CD8-positive, alpha-beta memory T cell (primary cell): ENCODE measurements at regions not wholly inside any gene's neighbourhood (a gene's known extent, or its start where the extent isn't known, plus 50 kb on each side); places are given as distances from the start of the nearest gene placed in this dataset.

Source experiments
- CTCF ChIA-PET: fragments of 350-600 bp; sonication (Branson Sonifier 250); formaldehyde crosslinking; loops from one replicate; lab custom pipeline; 2021; ENCODE audit warnings: antibody characterized with exemption; lab: Charles Lee
- POLR2A ChIA-PET: fragments of 350-600 bp; sonication (Branson Sonifier 250); formaldehyde crosslinking; loops from one replicate; lab custom pipeline; 2021; ENCODE audit warnings: antibody characterized with exemption; lab: Charles Lee
- DNase-seq, 5 donors: peaks; one replicate each; pipeline versions ENCODE4 v3.0.0 to v3.0.0-alpha.2; 2020 to 2022; ENCODE audit warnings: mixed read lengths in 1 of 5
- H3K27ac ChIP-seq: one replicate; pipeline ENCODE4 v1.7.0; 2013; ENCODE audit warnings: low read depth, mild to moderate bottlenecking, low read length, moderate library complexity
- H3K27me3 ChIP-seq: 2 replicates; pipeline ENCODE4 v1.7.0; 2013; ENCODE audit warnings: low read length, mild to moderate bottlenecking; ENCODE audit not compliant: insufficient read depth, poor library complexity, severe bottlenecking
- H3K36me3 ChIP-seq: 2 replicates; pipeline ENCODE4 v1.7.0; 2013; ENCODE audit warnings: mild to moderate bottlenecking, low read length, moderate library complexity; ENCODE audit not compliant: insufficient read depth
- H3K4me1 ChIP-seq: 2 replicates; pipeline ENCODE4 v1.7.0; 2013; ENCODE audit warnings: mild to moderate bottlenecking, low read length, moderate library complexity; ENCODE audit not compliant: insufficient read depth
- H3K4me3 ChIP-seq: 2 replicates; pipeline ENCODE4 v1.7.0; 2013; ENCODE audit warnings: mild to moderate bottlenecking, low read length
- H3K9me3 ChIP-seq: 2 replicates; pipeline ENCODE4 v1.7.0; 2013; ENCODE audit warnings: mild to moderate bottlenecking, low read length
- H3K27ac Mint-ChIP-seq, 8 donors: one replicate each; pipeline ENCODE4 v1.8.0; 2020 to 2021; ENCODE audit warnings: mixed read lengths in 8 of 8, mild to moderate bottlenecking in 6 of 8, inconsistent platforms in 3 of 8, moderate library complexity in 3 of 8
- H3K27me3 Mint-ChIP-seq, 2 donors: one replicate each; pipeline ENCODE4 v1.8.0; 2020 to 2021; ENCODE audit warnings: mixed read lengths in 2 of 2, mild to moderate bottlenecking in 1 of 2, moderate library complexity in 1 of 2
- H3K36me3 Mint-ChIP-seq, 3 donors: one replicate each; pipeline ENCODE4 v1.8.0; 2020 to 2021; ENCODE audit warnings: mixed read lengths in 3 of 3, inconsistent platforms in 1 of 3, mild to moderate bottlenecking in 1 of 3
- H3K4me1 Mint-ChIP-seq, 3 donors: one replicate each; pipeline ENCODE4 v1.8.0; 2020 to 2021; ENCODE audit warnings: mixed read lengths in 3 of 3, inconsistent platforms in 1 of 3, mild to moderate bottlenecking in 1 of 3
- H3K4me3 Mint-ChIP-seq, 7 donors: one replicate each; pipeline ENCODE4 v1.8.0; 2020 to 2021; ENCODE audit warnings: mixed read lengths in 7 of 7, mild to moderate bottlenecking in 6 of 7, moderate library complexity in 4 of 7, inconsistent platforms in 2 of 7
- H3K9me3 Mint-ChIP-seq, 5 donors: one replicate each; pipeline ENCODE4 v1.8.0; 2020 to 2022; ENCODE audit warnings: mixed read lengths in 5 of 5, mild to moderate bottlenecking in 3 of 5, moderate library complexity in 2 of 5, inconsistent platforms in 1 of 5

- CTCF ChIA-PET: no interaction called here
- H3K27ac Mint-ChIP-seq: no peak overlapping the region
- no peak overlapping the region for H3K4me3 Mint-ChIP-seq
- DNase-seq: no peak
- POLR2A ChIA-PET: no interaction called here
- no peaks in the 10 kb centered on the region for H3K36me3 Mint-ChIP-seq
- Histone ChIP-seq H3K27me3 (no peaks in the 10 kb centered on the region), H3K9me3 (no peaks in the 10 kb centered on the region), H3K36me3 (no peaks in the 10 kb centered on the region), H3K4me3 (no peak overlapping the region), H3K4me1 (no peaks in the 10 kb centered on the region), H3K27ac (no peak overlapping the region)
- no peaks in the 10 kb centered on the region for H3K4me1 Mint-ChIP-seq
- H3K9me3 Mint-ChIP-seq: no peaks in the 10 kb centered on the region
- H3K27me3 Mint-ChIP-seq: peaks cover 0 to 6% of the 10 kb centered on the region in 2 donors
Observed at GRCh38 chr11:82003024-82003423, 730.6 kb downstream of the FAM181B start.

DNA sequence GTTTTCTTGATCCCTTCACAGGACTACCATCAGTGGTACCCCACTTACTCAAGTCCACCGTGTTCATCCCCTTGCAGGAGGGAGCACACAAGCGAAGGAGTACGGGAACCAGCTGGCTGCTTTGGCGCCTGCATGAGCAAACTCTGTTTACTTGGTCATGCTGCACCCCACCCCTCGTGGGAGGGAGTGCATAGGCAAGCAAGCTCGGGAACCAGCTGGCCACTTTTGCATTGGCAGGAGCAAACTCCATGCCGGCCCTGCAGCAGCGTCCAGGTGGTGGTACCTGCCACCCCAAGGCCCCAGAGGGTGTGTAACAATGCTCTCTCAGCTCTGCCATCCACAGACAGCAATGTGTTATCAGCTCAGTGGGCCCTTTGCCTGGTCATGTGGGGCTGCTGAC is 737.8 kb downstream of the FAM181B start:
- ChIA-PET CTCF (no interaction called here), POLR2A (no interaction called here)
- Mint-ChIP-seq H3K27me3 (peaks cover 0 to 1% of the 10 kb centered on the region in 2 donors), H3K9me3 (no peaks in the 10 kb centered on the region), H3K4me1 (no peaks in the 10 kb centered on the region), H3K27ac (no peak overlapping the region), H3K4me3 (no peak overlapping the region), H3K36me3 (no peaks in the 10 kb centered on the region)
- H3K36me3 ChIP-seq: no peaks in the 10 kb centered on the region
- H3K4me3 ChIP-seq: no peak overlapping the region
- no peak for DNase-seq
- no peak overlapping the region for H3K27ac ChIP-seq
- no peaks in the 10 kb centered on the region for H3K4me1 ChIP-seq
- no peaks in the 10 kb centered on the region for H3K27me3 ChIP-seq
- H3K9me3 ChIP-seq: no peaks in the 10 kb centered on the region

GRCh38 chr11:81993755-81994154 is 739.9 kb downstream of the FAM181B start:
- ChIA-PET CTCF (no interaction called here), POLR2A (no interaction called here)

GRCh38 chr11:81990659-81991443 is 742.8 kb downstream of the FAM181B start:
- Histone ChIP-seq H3K4me1 (no peaks in the 10 kb centered on the region), H3K27ac (no peak overlapping the region), H3K36me3 (no peaks in the 10 kb centered on the region), H3K9me3 (no peaks in the 10 kb centered on the region), H3K4me3 (no peak overlapping the region), H3K27me3 (no peaks in the 10 kb centered on the region)
- Mint-ChIP-seq H3K36me3 (no peaks in the 10 kb centered on the region), H3K4me3 (no peak overlapping the region), H3K4me1 (no peaks in the 10 kb centered on the region), H3K27ac (no peak overlapping the region), H3K9me3 (no peaks in the 10 kb centered on the region), H3K27me3 (peaks cover 0 to 1% of the 10 kb centered on the region in 2 donors)
- CTCF ChIA-PET: no interaction called here
- DNase-seq: no peak
- POLR2A ChIA-PET: no interaction called here

More at GRCh38 chr11:81993755-81994154, 739.9 kb downstream of the FAM181B start:
- no peaks in the 10 kb centered on the region for H3K36me3 ChIP-seq
- no peaks in the 10 kb centered on the region for H3K27me3 ChIP-seq
- no peak overlapping the region for H3K4me3 ChIP-seq
- no peak overlapping the region for H3K27ac ChIP-seq
- H3K4me1 Mint-ChIP-seq: no peaks in the 10 kb centered on the region
- H3K4me3 Mint-ChIP-seq: no peak overlapping the region
- H3K9me3 ChIP-seq: no peaks in the 10 kb centered on the region
- no peaks in the 10 kb centered on the region for H3K36me3 Mint-ChIP-seq
- peaks cover 0 to 1% of the 10 kb centered on the region in 2 donors for H3K27me3 Mint-ChIP-seq
- no peaks in the 10 kb centered on the region for H3K4me1 ChIP-seq
- no peak overlapping the region for H3K27ac Mint-ChIP-seq
- no peak for DNase-seq
- no peaks in the 10 kb centered on the region for H3K9me3 Mint-ChIP-seq

DNA sequence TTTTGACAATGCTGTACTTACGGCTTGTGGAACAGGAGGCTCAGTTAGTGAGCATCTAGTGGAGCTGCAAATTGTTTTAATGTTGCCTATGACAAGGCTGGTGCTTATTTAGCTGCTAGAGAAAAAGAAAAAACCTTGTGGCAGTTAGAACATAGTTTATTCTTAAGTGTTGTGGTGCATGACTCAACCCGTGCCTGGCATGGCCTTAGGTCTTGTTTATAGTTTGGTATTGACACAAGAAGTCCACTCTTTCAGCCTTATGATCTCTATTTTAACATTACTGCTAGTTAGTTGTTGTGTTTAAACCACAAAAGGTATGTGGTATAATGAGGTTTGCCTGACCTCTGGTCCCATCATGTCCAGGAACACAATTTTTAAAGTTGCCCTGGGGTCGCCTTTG is 744.6 kb downstream of the FAM181B start:
- no peaks in the 10 kb centered on the region for H3K36me3 ChIP-seq
- Mint-ChIP-seq H3K9me3 (peaks cover 6 to 14% (median 8%) of the 10 kb centered on the region in 5 donors), H3K27me3 (peaks cover 4% of the 10 kb centered on the region in 2 donors), H3K4me3 (no peak overlapping the region), H3K27ac (no peak overlapping the region), H3K4me1 (no peaks in the 10 kb centered on the region), H3K36me3 (peaks cover 0 to 12% (median 0%) of the 10 kb centered on the region in 3 donors)
- no peak for DNase-seq
- H3K27ac ChIP-seq: no peak overlapping the region
- no peaks in the 10 kb centered on the region for H3K4me1 ChIP-seq
- H3K9me3 ChIP-seq: no peaks in the 10 kb centered on the region
- H3K4me3 ChIP-seq: no peak overlapping the region
- CTCF ChIA-PET: no interaction called here
- POLR2A ChIA-PET: no interaction called here
- H3K27me3 ChIP-seq: no peaks in the 10 kb centered on the region

GRCh38 chr11:81987829-81988472 is 745.7 kb downstream of the FAM181B start:
- Histone ChIP-seq H3K9me3 (no peaks in the 10 kb centered on the region), H3K36me3 (no peaks in the 10 kb centered on the region), H3K4me1 (no peaks in the 10 kb centered on the region), H3K27ac (no peak overlapping the region), H3K27me3 (no peaks in the 10 kb centered on the region), H3K4me3 (no peak overlapping the region)
- no peak overlapping the region for H3K4me3 Mint-ChIP-seq
- ChIA-PET CTCF (no interaction called here), POLR2A (no interaction called here)
- H3K36me3 Mint-ChIP-seq: peaks cover 0 to 12% (median 0%) of the 10 kb centered on the region in 3 donors
- peaks cover 6 to 14% (median 11%) of the 10 kb centered on the region in 5 donors for H3K9me3 Mint-ChIP-seq
- DNase-seq: no peak
- no peaks in the 10 kb centered on the region for H3K4me1 Mint-ChIP-seq
- peak overlapping the region in 1 of 8 donors; percentile 19 for H3K27ac Mint-ChIP-seq
- H3K27me3 Mint-ChIP-seq: peaks cover 4 to 6% of the 10 kb centered on the region in 2 donors

- H3K4me3 ChIP-seq: no peak overlapping the region
- H3K4me3 Mint-ChIP-seq: no peak overlapping the region
- peaks cover 0 to 12% (median 0%) of the 10 kb centered on the region in 3 donors for H3K36me3 Mint-ChIP-seq
- ChIA-PET POLR2A (no interaction called here), CTCF (no interaction called here)
- no peak overlapping the region for H3K27ac Mint-ChIP-seq
- no peaks in the 10 kb centered on the region for H3K9me3 ChIP-seq
- no peak for DNase-seq
- no peak overlapping the region for H3K27ac ChIP-seq
- no peaks in the 10 kb centered on the region for H3K4me1 ChIP-seq
- H3K4me1 Mint-ChIP-seq: no peaks in the 10 kb centered on the region
- H3K27me3 ChIP-seq: no peaks in the 10 kb centered on the region
- peaks cover 6 to 14% (median 11%) of the 10 kb centered on the region in 5 donors for H3K9me3 Mint-ChIP-seq
- H3K36me3 ChIP-seq: no peaks in the 10 kb centered on the region
- peaks cover 4 to 5% of the 10 kb centered on the region in 2 donors for H3K27me3 Mint-ChIP-seq
Observed at GRCh38 chr11:81986556-81987161, 747.0 kb downstream of the FAM181B start.

GRCh38 chr11:81979448-81979847 is 754.2 kb downstream of the FAM181B start:
- Mint-ChIP-seq H3K27me3 (peaks cover 0 to 5% of the 10 kb centered on the region in 2 donors), H3K27ac (no peak overlapping the region), H3K4me1 (no peaks in the 10 kb centered on the region), H3K36me3 (peaks cover 0 to 2% (median 0%) of the 10 kb centered on the region in 3 donors), H3K9me3 (peaks cover 6 to 14% (median 11%) of the 10 kb centered on the region in 5 donors), H3K4me3 (no peak overlapping the region)
- H3K27me3 ChIP-seq: no peaks in the 10 kb centered on the region
- H3K36me3 ChIP-seq: no peaks in the 10 kb centered on the region
- POLR2A ChIA-PET: no interaction called here
- no peak for DNase-seq
- no peaks in the 10 kb centered on the region for H3K4me1 ChIP-seq
- CTCF ChIA-PET: no interaction called here
- H3K27ac ChIP-seq: no peak overlapping the region
- H3K9me3 ChIP-seq: no peaks in the 10 kb centered on the region
- no peak overlapping the region for H3K4me3 ChIP-seq
